ENCODE measurements at regions not wholly inside any gene's neighbourhood (a gene's known extent, or its start where the extent isn't known, plus 50 kb on each side); places are given as distances from the start of the nearest gene placed in this dataset.

DNA sequence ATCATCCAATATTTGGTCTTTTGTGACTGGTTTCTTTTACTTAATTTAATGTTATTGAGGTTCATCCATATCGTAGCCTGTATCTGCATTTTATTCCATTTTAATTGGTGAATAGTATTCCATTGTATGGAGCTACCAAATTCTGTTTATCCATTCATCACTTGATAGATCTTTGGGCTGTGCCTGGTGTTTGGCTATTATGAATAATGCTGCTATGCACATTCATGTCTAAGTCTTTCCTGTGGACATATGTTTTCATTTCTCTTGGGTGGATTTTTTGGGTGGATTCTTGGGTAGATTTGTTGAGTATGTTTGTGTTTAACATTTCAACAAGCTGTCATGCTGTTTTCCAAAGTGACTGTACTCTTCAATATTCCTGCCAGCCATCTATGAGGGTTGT lies 52.5 kb upstream of the NEDD4L start:
- Mint-ChIP-seq H3K27me3 (peaks cover 25% of the 10 kb centered on the region), H3K4me1 (ENCODE audit: low read depth) (peaks cover 1% of the 10 kb centered on the region), H3K36me3 (ENCODE audit: low read depth) (no peaks in the 10 kb centered on the region), H3K27ac (no peak overlapping the region), H3K9me3 (no peaks in the 10 kb centered on the region), H3K4me3 (no peak overlapping the region)
- DNase-seq, result no peak

DNA sequence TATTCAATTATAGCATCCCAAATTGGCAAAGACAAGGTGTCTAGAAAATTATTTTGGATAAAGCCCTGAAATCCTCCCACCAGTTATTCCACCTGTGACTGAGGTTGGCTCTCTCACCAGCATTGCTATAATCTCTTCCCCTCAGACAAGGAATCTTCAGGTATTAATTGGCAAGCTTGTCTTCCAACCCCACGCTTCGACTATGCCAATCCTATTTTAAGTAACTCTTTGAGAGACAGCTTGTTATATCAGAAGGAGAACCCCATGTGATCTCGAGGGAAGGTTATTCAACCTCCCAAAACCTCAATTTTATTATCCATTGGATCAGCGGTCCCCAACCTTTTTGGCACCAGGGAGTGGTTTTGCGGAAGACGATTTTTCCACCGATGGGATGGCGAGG lies 54.5 kb upstream of the NEDD4L start:
- H3K36me3 Mint-ChIP-seq (ENCODE audit: low read depth), result no peaks in the 10 kb centered on the region

DNA sequence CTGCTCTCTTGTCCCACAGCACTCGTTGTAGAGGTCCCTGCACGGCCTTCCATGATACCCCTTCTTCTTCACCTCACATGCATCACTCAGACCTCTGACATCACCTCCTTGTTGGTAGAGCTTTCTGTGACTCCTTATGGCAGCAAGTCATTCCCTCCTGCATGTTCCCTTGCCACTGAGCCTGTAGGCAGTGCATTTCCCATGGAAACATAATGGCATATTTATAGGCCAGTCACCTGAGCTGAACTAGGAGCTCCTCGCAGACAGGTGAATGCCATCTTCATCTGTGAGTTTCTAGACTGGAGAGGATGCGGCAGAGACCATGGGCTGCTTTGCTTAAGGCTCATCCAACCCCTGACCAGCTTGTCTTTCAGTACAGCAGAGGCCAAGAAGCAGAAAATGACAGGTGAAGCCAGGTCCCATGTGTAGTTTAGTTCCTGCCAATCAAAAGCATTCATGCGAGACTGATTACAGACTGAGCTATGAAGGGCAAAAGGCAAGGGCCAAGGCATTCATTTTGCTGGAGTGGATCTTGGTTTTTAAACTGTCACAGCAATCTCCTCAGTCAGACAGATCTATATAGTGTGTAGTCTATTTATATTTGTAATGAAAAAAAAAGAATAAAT lies 59.4 kb upstream of the NEDD4L start:
- peaks cover 4% of the 10 kb centered on the region for H3K27me3 Mint-ChIP-seq
- no peak for DNase-seq

More for the DNA sequence above, 54.5 kb upstream of the NEDD4L start:
- no peaks in the 10 kb centered on the region for H3K4me1 Mint-ChIP-seq (ENCODE audit: low read depth)
- H3K4me3 Mint-ChIP-seq, result no peak overlapping the region
- H3K9me3 Mint-ChIP-seq, result no peaks in the 10 kb centered on the region
- H3K27me3 Mint-ChIP-seq, result peaks cover 17% of the 10 kb centered on the region
- DNase-seq, result no peak
- no peak overlapping the region for H3K27ac Mint-ChIP-seq

DNA sequence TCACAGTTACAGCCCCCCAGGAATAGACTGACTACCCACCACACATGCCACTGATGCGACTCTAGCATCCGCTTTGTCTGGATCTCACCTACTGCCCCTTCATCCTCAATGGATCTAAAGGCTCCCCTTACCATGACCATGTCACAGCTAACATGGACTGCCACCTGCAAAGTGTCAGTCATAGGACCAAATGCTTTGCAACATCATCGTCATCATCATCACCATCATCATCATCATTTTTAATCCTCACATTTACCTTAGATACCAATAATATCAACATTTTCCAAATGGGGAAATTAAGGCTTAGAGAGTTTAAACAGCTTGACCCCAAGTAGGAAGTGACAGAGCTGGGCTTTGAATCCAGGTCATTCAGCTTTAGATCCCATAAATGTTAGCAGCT lies 60.1 kb upstream of the NEDD4L start:
- Mint-ChIP-seq H3K4me3 (no peak overlapping the region), H3K9me3 (no peaks in the 10 kb centered on the region), H3K27ac (no peak overlapping the region), H3K36me3 (ENCODE audit: low read depth) (no peaks in the 10 kb centered on the region), H3K4me1 (ENCODE audit: low read depth) (no peaks in the 10 kb centered on the region), H3K27me3 (peaks cover 3% of the 10 kb centered on the region)
- DNase-seq, result no peak

More for the DNA sequence above, 59.4 kb upstream of the NEDD4L start:
- no peaks in the 10 kb centered on the region for H3K36me3 Mint-ChIP-seq (ENCODE audit: low read depth)
- no peaks in the 10 kb centered on the region for H3K9me3 Mint-ChIP-seq
- no peak overlapping the region for H3K4me3 Mint-ChIP-seq
- H3K4me1 Mint-ChIP-seq (ENCODE audit: low read depth), result no peaks in the 10 kb centered on the region
- no peak overlapping the region for H3K27ac Mint-ChIP-seq

GRCh38 chr18:57983472-57983871 lies 60.6 kb upstream of the NEDD4L start:
- no peaks in the 10 kb centered on the region for H3K4me1 Mint-ChIP-seq (ENCODE audit: low read depth)
- no peaks in the 10 kb centered on the region for H3K36me3 Mint-ChIP-seq (ENCODE audit: low read depth)
- no peaks in the 10 kb centered on the region for H3K9me3 Mint-ChIP-seq
- H3K4me3 Mint-ChIP-seq, result no peak overlapping the region
- peaks cover 6% of the 10 kb centered on the region for H3K27me3 Mint-ChIP-seq
- no peak for DNase-seq
- H3K27ac Mint-ChIP-seq, result no peak overlapping the region

DNA sequence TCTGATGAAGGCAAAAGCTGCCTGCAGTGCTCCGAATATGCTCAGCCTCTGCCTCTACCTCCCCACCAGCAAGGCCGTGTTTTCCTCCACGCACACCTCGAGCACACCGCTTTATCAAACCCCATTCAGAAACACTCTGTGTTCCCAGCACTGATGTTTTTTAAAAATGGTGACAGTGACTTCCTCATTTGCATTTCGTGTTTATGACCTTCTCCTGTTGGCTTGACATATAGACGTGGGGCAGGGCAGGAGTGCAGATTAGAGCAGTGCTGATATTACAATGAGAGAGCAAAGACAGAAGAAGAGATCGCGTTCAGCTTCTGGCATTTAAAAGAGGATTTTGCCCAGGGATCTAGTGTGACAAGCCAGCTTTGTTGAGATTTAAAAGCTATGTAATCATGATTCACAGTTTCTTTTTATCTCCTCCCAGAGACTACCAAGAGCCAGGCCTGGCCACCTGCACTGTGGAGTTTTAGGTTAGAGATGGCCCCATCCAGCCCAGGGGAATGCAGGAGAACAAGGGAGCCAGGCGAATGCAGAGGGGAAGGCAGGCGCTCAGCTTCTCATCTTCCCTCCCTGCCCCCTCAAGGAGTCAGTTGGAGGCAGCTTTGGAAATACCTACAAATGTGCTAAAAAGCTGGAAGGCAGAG lies 61.5 kb upstream of the NEDD4L start:
- Mint-ChIP-seq H3K27ac (no peak overlapping the region), H3K4me1 (ENCODE audit: low read depth) (no peaks in the 10 kb centered on the region), H3K36me3 (ENCODE audit: low read depth) (no peaks in the 10 kb centered on the region), H3K9me3 (no peaks in the 10 kb centered on the region), H3K4me3 (no peak overlapping the region), H3K27me3 (peaks cover 9% of the 10 kb centered on the region)
- DNase-seq, result no peak

- Mint-ChIP-seq H3K27me3 (peaks cover 9% of the 10 kb centered on the region), H3K9me3 (no peaks in the 10 kb centered on the region), H3K27ac (no peak overlapping the region), H3K36me3 (ENCODE audit: low read depth) (no peaks in the 10 kb centered on the region), H3K4me3 (no peak overlapping the region), H3K4me1 (ENCODE audit: low read depth) (no peaks in the 10 kb centered on the region)
- no peak for DNase-seq
Measured at GRCh38 chr18:57981308-57982028, 62.6 kb upstream of the NEDD4L start.

DNA sequence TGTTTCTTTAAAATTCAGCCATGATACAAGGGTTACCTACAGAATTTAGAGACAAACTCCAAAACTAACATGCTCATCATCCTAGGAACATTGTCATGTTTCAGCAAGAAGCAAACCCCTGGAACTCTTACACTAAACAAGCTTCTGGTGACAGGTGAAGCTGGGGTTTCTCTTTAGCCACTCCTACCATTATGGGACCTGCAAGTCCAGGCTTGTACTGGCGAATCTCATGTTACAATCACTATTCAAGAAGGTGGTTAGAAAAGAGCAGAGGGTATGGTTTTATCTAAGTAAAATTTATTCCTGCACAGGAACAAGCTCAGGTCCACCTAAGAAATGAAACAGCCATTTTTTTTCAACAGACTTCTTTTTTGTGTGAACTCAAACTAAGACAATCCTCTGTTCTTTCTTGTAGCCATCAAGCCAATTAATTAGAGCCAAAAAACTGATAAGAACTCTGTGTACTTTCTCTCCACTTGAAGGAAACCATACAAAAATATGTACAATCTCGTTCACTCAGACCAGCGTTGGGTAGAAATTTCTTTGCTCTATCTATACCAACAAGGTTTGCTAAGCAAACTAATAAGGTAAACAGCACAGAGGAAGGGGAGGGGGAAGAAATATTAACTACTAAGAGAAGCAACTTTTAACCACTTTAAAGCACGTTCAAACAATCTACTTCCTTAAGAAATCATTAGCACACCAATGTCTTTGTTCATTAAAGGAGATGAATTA lies 63.3 kb upstream of the NEDD4L start:
- Mint-ChIP-seq H3K27me3 (peaks cover 16% of the 10 kb centered on the region), H3K4me1 (ENCODE audit: low read depth) (peaks cover 3% of the 10 kb centered on the region), H3K9me3 (no peaks in the 10 kb centered on the region), H3K27ac (no peak overlapping the region), H3K4me3 (no peak overlapping the region), H3K36me3 (ENCODE audit: low read depth) (no peaks in the 10 kb centered on the region)
- no peak for DNase-seq

- no peaks in the 10 kb centered on the region for H3K9me3 Mint-ChIP-seq
- no peak for DNase-seq
- peaks cover 33% of the 10 kb centered on the region for H3K27me3 Mint-ChIP-seq
- no peak overlapping the region for H3K4me3 Mint-ChIP-seq
- H3K27ac Mint-ChIP-seq, result no peak overlapping the region
- H3K4me1 Mint-ChIP-seq (ENCODE audit: low read depth), result peaks cover 3% of the 10 kb centered on the region
- no peaks in the 10 kb centered on the region for H3K36me3 Mint-ChIP-seq (ENCODE audit: low read depth)
Measured at GRCh38 chr18:57976230-57976773, 67.7 kb upstream of the NEDD4L start.

DNA sequence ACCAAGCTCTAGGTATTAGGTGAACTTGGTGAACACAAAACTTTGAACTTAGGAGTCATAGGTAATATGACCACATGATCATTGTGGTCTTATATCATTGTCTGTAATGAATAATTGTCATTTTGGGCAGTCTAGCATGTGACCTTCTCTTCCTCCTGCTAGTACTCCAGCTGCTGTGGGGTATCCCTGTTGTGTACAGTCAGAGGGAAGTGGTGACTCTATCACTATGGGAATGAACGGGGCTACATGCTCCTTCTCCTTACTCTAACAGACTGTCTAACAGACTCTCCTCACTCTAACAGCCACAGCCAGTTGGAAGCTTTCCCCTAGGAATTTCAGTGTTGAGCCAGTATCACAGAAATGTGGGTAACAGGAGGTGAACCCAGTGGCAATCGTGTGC lies 68.2 kb upstream of the NEDD4L start:
- H3K27me3 Mint-ChIP-seq, result peaks cover 33% of the 10 kb centered on the region
- no peak overlapping the region for H3K27ac Mint-ChIP-seq
- H3K4me3 Mint-ChIP-seq, result no peak overlapping the region

DNA sequence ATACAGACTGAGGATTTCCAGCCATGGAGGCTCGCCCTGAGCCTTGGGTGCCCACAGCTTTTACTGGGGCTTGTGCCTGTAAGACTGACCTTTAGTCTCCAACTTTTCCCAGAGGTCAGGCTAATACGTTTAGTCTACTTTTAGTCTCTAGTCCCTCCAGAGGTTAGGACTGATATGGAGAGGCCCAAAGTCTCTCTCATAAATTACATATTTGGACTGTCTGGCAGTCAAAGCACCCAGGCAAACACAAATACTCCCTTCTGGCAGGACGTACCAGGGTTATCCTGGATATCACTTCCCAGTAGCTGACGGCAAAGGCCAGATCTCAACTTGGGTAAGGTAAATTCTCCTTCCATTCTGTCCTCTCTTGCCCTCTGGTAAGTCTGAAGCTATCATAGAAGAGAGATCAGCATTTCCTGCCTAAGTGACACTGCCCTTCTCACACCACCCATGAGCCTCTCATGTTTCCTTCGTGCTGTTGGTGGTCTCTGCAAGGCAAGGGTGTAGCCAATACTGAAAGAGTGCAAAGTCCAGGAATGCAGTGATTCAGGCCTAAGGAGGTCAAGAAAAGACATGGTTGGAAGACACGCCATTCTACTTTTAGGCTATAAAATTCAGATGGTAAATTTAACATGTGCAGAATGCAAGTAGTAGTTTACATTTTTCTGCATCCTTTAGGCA lies 69.3 kb upstream of the NEDD4L start:
- H3K27me3 Mint-ChIP-seq, result peaks cover 33% of the 10 kb centered on the region
- H3K4me1 Mint-ChIP-seq (ENCODE audit: low read depth), result peaks cover 7% of the 10 kb centered on the region
- H3K36me3 Mint-ChIP-seq (ENCODE audit: low read depth), result no peaks in the 10 kb centered on the region
- no peaks in the 10 kb centered on the region for H3K9me3 Mint-ChIP-seq
- H3K4me3 Mint-ChIP-seq, result no peak overlapping the region
- H3K27ac Mint-ChIP-seq, result no peak overlapping the region
- DNase-seq, result no peak

More for the DNA sequence above, 68.2 kb upstream of the NEDD4L start:
- H3K9me3 Mint-ChIP-seq, result no peaks in the 10 kb centered on the region
- H3K36me3 Mint-ChIP-seq (ENCODE audit: low read depth), result no peaks in the 10 kb centered on the region
- DNase-seq, result no peak
- H3K4me1 Mint-ChIP-seq (ENCODE audit: low read depth), result peaks cover 3% of the 10 kb centered on the region

- Mint-ChIP-seq H3K27ac (no peak overlapping the region), H3K9me3 (no peaks in the 10 kb centered on the region), H3K27me3 (peaks cover 29% of the 10 kb centered on the region), H3K4me3 (no peak overlapping the region), H3K4me1 (ENCODE audit: low read depth) (peaks cover 7% of the 10 kb centered on the region), H3K36me3 (ENCODE audit: low read depth) (no peaks in the 10 kb centered on the region)
- no peak for DNase-seq
Measured at GRCh38 chr18:57973889-57974288, 70.1 kb upstream of the NEDD4L start.

DNA sequence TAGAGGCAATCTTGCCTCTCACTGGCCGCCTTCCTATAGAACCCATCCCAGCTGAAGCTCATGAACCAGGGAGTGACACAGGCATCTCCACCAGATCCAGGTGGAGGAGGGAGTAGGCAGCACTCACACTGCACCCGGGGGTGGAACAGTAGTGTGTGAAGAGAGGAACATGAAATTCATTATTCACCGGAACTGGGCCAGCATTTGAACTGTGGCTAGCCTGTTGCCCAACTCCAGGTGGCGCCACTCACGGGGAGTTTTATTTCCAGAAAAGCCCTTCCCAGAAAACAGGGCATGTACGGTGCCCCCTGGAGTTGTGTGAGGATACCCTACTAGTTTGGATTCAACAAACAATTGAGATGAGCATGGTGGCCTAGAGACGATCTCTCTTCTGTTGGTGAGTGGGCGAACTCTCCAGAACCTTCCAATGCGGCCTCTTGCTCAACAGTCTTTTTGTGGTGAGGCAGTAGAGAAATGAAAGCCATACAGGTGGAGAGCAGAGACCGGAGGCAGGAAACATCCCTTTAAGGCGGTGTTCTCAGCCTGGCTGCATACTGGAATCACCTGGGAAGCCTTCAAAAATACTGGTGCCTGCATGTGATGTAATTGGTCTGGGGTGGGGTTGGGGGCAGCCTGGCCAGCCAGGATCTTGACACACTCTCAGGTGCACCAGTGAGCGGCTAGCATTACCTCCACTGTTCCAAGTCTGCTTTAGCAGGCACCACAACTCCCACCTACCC lies 73.5 kb upstream of the NEDD4L start:
- DNase-seq, result no peak
- Mint-ChIP-seq H3K36me3 (ENCODE audit: low read depth) (no peaks in the 10 kb centered on the region), H3K27ac (no peak overlapping the region), H3K4me1 (ENCODE audit: low read depth) (peaks cover 4% of the 10 kb centered on the region), H3K9me3 (no peaks in the 10 kb centered on the region), H3K4me3 (no peak overlapping the region), H3K27me3 (peaks cover 15% of the 10 kb centered on the region)
